ENCODE measurements at regions not wholly inside any gene's neighbourhood (a gene's known extent, or its start where the extent isn't known, plus 50 kb on each side); places are given as distances from the start of the nearest gene placed in this dataset.
"Not testable (repeated sequence)": the region's sequence is repeated elsewhere in the genome, so short reads cannot be mapped to it uniquely, and the experiment has no call there.

DNA sequence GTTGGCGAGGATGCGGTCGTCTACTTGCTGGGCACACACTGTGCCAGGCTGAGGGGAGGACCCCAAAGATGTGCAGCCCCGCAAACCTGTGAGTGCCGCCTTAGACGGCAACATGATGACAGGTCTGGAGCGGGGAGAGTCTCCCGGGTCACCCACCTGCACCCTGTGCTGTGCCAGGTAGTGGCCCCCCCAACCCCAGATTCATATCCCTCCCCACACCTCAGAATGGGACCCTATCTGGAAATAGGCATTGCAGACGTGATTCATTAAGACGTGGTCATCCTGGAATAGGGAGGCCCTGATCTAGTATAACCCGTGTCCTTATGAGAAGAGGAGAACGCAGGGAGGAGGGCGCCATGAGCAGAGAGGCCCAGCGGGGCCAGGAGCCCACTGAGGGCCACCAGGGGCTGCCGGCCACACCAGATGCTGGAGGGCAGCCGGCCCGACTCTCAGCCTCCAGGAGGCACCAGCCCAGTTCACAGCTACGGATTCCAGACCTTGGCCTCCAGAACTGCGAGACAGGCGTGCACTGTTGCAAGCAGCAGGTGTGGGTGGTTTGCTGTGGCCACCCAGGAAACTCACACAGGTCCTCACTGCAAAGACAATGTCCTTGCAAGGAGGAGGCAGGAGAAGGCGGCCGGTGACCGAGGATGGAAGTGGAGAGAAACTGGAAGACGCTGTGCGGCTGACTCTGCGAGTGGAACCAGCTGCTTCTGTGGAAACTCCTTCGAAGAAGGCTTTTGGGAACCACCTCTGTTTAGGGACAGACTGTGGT is 131.9 kb upstream of the LPCAT1 start:
- TF ChIP-seq, protein P1, sequence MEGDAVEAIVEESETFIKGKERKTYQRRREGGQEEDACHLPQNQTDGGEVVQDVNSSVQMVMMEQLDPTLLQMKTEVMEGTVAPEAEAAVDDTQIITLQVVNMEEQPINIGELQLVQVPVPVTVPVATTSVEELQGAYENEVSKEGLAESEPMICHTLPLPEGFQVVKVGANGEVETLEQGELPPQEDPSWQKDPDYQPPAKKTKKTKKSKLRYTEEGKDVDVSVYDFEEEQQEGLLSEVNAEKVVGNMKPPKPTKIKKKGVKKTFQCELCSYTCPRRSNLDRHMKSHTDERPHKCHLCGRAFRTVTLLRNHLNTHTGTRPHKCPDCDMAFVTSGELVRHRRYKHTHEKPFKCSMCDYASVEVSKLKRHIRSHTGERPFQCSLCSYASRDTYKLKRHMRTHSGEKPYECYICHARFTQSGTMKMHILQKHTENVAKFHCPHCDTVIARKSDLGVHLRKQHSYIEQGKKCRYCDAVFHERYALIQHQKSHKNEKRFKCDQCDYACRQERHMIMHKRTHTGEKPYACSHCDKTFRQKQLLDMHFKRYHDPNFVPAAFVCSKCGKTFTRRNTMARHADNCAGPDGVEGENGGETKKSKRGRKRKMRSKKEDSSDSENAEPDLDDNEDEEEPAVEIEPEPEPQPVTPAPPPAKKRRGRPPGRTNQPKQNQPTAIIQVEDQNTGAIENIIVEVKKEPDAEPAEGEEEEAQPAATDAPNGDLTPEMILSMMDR (IDR thresholded peaks at IDR 0.05; ENCODE audit: low read depth, low read length, missing control alignments) = no peak
- in situ Hi-C loops (cut with HindIII; ENCODE audit: low sequenced_read_pairs) = no loop called here
- DNase-seq (ENCODE audit: low read depth) = no peak
- no peak overlapping the region for H3K4me3 ChIP-seq (ENCODE audit: low read depth, low read length)

DNA sequence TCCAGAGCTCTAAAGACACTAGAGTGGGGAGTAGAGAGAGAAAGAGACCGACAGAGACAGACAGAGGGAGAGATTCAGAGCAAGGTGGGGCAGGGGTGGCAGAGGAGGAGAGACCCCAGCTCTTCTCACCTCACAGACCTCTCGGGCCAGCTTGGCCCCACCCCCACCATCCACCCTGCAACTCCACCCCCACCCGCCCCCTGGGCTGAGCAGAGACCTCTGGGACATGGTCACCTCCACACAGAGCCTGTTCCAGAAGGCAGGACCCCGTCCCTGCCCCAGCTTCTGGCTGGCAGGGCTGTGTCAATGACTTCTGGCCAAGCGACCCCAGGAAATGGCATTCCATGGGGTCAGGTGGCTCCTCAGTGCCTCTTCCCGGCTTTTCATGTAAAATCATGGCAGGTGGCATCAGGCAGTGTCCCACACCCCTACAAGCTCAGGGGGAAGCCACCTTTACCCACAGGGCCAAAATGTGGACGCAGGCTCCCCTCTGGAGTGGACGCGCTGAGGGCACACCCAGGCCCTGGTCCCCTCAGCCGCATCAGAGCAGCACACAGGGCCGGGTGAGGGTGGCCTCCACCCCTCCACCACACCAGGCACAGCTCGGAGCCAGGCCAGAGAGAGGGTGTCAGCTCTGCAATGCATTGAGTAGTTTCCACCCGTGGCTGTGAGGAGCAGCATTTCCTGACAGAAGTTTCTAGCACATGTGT is 131.2 kb upstream of the LPCAT1 start:
- no peak for DNase-seq (ENCODE audit: low read depth)
- in situ Hi-C loops (cut with HindIII; ENCODE audit: low sequenced_read_pairs) = no loop called here
- TF ChIP-seq, protein P1 (IDR thresholded peaks at IDR 0.05; ENCODE audit: low read depth, low read length, missing control alignments) = no peak

DNA sequence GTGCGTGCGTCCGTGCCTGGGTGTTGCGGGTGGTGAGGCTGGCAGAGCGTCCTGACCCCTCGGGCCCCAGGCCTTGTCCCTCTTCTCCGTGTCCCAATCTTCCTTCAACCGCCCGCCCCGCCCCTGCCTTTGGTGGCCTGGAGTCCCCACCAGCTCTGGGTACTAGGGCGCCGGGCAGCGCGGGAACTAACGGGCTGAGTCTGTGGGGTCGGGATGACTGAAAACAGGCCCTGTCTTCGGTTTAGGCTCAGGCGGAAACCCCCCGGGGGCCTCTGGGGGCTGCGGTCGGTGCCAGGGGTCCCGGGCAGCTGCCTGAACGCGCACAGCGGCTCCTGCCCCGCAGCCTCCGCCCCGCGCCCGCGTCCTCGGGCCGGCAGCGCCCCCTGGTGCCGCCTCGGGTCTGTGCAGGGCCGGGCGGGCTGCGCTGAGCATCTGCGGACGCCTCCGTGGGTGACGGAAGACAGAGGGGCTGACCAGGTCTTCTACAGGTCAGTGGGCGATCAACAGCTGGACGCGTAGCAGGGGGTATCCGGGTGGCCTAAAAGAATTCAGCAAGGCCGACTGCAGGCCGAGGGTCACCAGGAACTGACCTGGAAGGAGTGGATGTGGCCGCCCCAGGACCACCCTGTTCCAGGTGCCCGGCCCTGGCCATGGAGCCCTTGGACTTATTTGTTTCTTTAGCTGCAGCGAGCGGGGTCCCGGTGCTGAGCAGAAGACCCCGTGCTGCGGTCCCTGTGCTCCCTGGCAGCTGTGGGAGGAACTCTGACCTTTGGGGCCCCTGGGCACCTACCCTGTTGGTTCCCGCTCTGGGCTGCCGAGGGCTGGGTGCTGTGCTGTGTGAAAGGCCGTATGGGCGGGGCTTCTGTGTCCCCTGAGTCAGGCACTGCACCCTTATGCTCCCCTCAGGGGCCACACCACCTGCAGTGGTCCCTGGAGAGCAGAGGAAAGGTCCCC is 130.2 kb upstream of the LPCAT1 start:
- H3K4me3 ChIP-seq (ENCODE audit: low read depth, low read length); DNase-seq (ENCODE audit: low read depth); in situ Hi-C loops (cut with HindIII; ENCODE audit: low sequenced_read_pairs): not testable (repeated sequence)

More for the DNA sequence above, 131.2 kb upstream of the LPCAT1 start:
- no peak overlapping the region for H3K4me3 ChIP-seq (ENCODE audit: low read depth, low read length)

DNA sequence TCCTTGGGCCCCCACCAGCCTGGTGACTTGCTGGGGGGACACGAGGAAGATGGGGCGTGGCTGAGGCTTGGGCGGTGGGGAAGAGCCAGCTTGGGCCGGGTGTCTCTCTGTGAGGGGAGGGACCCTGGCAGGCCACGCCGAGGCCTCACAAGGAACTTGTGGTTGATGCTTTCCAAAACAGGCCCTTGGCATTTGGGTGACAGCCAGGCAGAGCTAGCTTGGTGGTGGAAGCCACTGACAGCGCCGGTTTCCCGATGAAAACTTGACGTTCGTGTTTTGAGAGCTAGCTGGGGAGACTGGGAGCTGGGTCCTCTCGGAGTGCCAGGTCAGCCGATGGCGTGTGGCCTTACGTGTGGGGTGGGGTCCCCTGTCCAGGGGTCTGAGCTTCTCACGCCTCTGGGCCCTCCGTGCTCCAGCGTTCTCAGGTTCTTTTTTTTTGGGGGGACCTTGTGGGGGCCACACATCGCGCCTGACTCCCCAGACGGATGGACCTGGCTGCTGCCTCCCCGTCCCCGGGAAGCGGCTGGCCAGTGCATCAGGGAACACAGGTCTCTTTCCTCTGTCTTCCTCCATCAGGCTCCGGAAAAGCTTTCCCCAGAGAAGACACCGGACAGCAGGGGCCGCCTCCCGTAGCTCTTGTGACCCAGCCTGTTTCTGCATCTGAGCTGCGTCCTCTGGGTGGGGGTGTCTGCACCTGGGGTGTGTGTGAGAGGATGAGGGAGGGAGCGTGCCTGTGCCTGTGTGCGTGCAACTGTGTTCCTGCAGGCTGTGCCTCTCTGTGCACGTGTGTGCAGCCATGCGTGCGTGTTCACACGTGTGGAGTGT is 129.3 kb upstream of the LPCAT1 start:
- no peak for DNase-seq (ENCODE audit: low read depth)
- TF ChIP-seq, protein P1 (IDR thresholded peaks at IDR 0.05; ENCODE audit: low read depth, low read length, missing control alignments) = no peak
- in situ Hi-C loops (cut with HindIII; ENCODE audit: low sequenced_read_pairs) = no loop called here
- H3K4me3 ChIP-seq (ENCODE audit: low read depth, low read length) = no peak overlapping the region

DNA sequence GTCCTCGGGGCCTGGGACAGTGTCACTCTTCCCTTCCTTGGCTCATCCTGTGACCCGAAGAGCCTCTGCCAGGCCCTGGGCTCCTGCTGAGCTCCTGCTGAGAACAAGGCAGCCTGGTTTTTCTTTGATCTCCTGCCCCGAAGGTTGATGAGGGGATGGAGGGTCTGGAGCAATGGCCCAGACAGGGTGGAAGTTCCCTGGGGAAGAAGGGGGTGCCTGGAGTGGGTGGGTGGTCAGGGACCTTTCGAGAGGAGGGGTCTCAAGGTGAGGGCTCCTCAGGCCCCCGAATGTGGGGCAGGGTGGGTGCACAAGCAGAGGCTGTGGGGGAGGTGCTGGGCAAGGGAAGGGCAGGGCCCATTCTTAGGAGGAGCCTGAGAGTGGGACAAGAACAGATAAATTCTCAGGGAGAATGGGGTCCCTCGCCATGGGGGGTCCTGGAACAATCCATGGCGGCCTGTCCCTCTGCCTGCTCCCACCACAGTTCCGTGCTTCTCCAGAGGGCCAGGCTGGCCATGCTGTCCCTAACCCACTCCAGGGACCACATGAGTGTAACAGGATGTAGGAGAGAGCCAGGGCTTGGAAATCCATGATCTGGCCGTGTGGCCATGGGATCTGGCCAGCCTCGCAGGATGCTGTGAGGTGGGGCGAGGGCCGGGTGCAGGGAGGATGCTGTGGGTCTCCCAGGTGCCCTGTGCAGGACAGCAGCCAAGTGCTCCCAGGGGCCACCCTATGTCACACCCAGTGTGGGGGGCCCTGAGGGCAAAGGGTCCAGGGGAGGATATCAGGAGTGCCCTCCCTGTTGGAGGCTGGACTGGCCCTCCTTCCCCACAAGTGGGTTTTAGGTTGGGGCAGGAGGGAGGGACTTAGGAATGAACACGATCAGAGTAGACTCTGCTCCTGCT is 128.5 kb upstream of the LPCAT1 start:
- in situ Hi-C loops (cut with HindIII; ENCODE audit: low sequenced_read_pairs) = no loop called here
- TF ChIP-seq, protein P1 (IDR thresholded peaks at IDR 0.05; ENCODE audit: low read depth, low read length, missing control alignments) = no peak
- no peak overlapping the region for H3K4me3 ChIP-seq (ENCODE audit: low read depth, low read length)
- no peak for DNase-seq (ENCODE audit: low read depth)

DNA sequence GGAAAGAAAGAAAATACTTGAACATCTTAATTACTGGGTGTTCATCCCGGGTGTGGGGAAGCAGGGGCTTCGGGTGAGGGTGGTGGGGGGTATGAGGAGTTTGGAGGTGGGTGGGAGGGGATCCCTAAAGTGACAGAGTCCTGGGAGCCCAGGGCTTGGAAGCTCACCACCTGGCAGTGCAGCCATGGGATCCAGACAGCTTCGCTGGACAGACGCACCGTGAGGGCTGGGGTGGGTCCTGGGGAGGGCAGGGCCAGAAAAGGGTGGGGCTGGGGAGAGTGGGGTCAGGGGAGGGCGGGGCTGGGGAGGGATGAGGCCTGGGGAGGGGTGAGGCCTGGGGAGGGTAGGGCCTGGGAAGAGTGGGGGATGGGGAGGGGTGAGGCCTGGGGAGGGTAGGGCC is 127.5 kb upstream of the LPCAT1 start:
- H3K4me3 ChIP-seq (ENCODE audit: low read depth, low read length) = no peak overlapping the region
- in situ Hi-C loops (cut with HindIII; ENCODE audit: low sequenced_read_pairs) = no loop called here
- DNase-seq (ENCODE audit: low read depth) = no peak
- TF ChIP-seq, protein P1 (IDR thresholded peaks at IDR 0.05; ENCODE audit: low read depth, low read length, missing control alignments) = no peak

Data from astrocyte of the cerebellum (primary cell).